HG03342 (cell line): ENCODE measurements at regions not wholly inside any gene's neighbourhood (a gene's known extent, or its start where the extent isn't known, plus 50 kb on each side); places are given as distances from the start of the nearest gene placed in this dataset.
"Not testable (repeated sequence)": the region's sequence is repeated elsewhere in the genome, so short reads cannot be mapped to it uniquely, and the experiment has no call there.

Experiments used
- ATAC-seq: cut with Tn5 transposase; IDR thresholded peaks from one replicate; pipeline ENCODE4 v1.9.1; 2021; ENCODE audit warnings: mild to moderate bottlenecking, moderate library complexity; ENCODE audit not compliant: unreplicated experiment

- ATAC-seq: no peak
These were observed 378.8 kb upstream of the NOCT start for GRCh38 chr4:138636781-138637180.

DNA sequence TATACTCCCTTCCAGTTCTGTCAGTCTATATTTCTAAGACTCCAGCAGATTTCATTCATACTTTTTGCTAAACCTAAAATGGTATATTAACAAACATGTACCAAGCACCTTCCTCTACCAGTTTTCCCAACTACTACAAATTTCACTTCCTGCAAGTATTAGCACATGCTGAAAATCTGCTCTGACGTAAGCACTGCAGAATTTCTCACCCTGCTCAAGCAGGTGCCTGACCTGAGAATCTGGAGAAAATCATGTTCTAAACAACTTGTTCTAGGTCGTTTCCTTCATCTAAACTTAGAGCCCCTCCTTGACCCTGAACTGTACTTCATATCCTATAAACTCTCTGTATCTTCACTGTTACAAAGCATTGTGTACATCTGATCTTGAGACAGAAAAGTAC lies 380.7 kb upstream of the NOCT start:
- ATAC-seq: no peak

- ATAC-seq: no peak
These were observed 382.0 kb upstream of the NOCT start for GRCh38 chr4:138633580-138633904.

DNA sequence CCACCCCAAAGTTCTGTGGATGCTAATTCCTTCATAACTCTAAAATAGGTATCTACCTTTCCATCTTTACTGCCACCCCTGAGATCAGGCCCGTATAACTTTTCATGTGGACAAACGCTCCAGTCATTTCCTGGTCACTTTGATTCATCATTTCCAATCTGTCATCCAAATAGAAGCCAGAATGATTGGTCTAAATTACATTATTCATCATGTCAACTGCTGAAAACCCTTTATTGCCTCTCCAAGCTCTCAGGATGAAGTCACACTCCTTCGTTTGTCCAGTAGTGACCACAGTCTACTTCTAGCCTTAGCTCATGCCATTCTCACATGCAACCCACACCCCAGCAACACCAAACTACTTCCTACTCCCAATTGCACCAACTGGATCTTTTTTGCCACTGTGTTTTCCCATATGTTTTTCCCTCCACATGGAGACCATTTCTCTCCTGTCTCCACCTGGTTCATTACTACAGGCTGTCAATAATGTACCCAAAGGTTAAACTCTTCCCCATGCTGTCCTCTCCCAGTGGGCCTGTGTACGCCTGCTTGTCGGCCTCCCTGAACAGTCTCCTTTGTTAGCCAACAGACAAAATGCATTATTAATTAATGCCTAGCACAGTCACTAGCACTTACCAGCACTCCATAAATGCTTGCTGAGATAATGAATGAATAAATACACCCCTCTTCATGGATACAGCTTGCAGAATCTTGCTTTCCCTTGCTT lies 382.6 kb upstream of the NOCT start:
- ATAC-seq: no peak

DNA sequence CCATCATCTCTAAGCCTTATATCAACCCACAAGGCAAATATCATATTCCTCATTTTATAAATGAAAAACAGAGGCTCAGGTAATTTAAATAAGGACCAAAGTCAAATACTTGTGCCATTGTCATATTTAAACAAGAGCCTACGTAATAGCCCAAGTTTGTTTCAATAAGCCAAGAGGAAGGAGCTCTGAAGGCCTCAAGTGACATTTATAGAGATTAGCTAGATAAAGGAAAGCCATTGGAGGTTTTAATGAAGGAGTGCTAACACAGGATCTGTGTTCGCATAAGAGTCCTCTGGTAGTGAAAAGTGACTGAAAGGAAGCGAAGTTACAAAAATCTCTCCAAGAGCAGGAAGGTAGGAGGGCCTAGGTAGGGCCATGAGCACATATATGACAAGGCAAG lies 384.9 kb upstream of the NOCT start:
- no peak for ATAC-seq

DNA sequence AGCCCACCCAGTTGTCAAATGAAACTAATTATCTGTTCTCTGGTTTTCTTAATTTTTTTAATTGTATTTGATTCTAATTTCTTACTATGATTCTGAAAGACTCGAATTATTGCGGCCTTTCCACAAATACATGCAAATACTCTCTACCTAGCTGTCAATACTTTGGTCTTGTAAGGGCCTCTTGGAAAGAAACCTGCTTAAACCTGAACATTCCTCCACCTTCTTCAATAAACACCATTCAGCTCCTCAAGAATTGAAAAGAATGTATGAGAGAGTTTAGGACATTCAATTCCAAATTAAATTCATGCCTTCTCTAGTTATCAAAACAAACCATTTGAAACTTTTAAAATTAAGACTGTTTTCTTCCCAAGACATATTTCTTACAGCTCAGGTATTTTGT lies 385.9 kb upstream of the NOCT start:
- no peak for ATAC-seq

GRCh38 chr4:138627096-138627495 lies 384.9 kb upstream of the SLC7A11 start:
- no peak for ATAC-seq

DNA sequence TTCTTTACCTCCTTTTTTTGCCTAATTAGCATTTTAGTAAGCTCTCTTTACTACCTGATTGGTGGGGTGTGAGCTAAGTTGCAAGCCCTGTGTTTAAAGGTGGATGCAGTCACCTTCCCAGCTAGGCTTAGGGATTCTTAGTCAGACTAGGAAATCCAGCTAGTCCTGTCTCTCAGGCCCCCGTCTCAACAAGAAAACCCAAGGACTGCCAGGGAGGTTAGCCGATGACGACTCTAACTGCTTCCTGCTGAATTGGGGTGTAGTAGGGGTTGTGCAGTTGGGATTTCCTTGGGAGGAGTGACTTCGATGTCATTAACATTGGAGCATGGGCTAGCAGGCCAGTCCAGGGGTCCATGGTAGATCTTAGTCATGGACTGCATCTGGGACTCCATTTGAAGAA lies 380.2 kb upstream of the SLC7A11 start:
- ATAC-seq: not testable (repeated sequence)

- ATAC-seq: no peak
These were observed 374.6 kb upstream of the SLC7A11 start for GRCh38 chr4:138616775-138617174.

GRCh38 chr4:138614398-138615142 lies 372.4 kb upstream of the SLC7A11 start:
- no peak for ATAC-seq

- no peak for ATAC-seq
These were observed 370.3 kb upstream of the SLC7A11 start for GRCh38 chr4:138612428-138612827.

- ATAC-seq: no peak
These were observed 369.6 kb upstream of the SLC7A11 start for GRCh38 chr4:138611721-138612120.

DNA sequence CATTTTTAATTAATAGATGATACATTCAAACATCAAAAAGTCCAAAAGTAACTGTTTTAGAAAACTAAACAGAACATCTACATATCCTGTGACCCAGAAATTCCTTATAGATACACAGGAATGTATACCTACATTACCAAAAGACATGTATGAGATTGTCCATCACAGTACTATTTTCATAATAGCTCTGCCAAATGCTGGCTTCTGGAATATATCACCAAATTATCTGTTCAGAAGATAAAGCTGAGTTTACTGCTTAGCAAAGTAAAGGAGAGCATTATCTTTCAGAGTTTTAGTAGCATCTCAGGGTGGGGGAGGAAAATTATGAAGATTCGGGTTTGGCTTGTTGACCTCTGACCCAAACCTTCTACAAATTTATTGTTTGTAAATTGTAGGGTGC lies 368.9 kb upstream of the SLC7A11 start:
- ATAC-seq: no peak

DNA sequence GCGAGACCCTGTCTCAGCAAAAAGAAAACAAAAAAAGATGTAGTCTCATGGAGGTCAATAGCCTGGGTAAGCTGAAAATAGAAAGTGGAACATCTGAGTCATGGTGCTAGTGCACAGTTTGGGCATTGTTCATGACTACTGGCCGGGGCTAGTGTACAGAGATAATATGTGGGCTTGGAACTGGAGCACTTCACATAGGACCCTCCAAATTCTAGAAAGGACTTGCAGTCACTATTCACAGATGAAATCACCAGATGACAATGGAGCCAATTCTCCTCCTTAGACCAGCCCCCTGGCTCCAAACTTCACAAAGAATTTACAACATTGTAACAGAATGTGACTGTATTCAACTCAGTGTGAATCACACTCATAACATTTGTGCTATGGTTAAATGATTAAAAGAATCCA lies 367.8 kb upstream of the SLC7A11 start:
- ATAC-seq: peak; percentile 77

DNA sequence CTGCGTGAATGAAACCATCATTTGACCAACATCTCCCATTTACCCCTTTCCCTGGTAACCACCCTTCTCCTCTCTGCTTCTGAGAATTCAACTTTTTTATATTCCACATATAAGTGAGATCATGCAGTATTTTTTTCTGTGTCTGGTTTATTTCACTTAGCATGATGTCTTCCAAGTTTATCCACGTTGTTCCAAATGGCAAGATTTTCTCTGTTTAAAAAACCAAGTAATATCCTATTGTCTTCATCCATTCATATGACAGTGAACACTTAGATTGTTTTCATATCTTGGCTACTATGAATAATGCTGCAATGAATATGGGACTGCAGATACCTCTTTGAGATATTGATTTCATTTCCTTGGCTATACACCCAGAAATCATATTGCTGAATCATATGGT lies 362.4 kb upstream of the SLC7A11 start:
- no peak for ATAC-seq

DNA sequence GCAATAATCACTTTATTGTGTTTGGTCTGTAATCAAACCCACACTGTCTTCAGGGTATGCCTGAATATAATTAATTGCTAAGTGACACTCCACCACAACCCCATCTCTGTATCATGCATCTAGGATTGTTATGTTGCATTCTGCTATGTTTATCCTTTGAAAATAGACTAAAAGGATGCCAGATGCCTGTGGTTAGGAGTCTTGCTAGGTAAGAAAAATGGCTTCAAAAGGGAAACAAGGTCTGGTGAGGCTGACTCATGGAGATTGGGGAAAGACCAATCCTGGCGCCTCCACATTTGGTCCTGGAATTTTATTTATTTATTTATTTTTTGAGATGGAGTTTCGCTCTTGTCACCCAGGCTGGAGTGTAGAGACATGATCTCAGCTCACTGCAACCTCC lies 360.5 kb upstream of the SLC7A11 start:
- no peak for ATAC-seq

- no peak for ATAC-seq
These were observed 357.8 kb upstream of the SLC7A11 start for GRCh38 chr4:138599965-138600364.

- ATAC-seq: no peak
These were observed 356.1 kb upstream of the SLC7A11 start for GRCh38 chr4:138598226-138598625.

DNA sequence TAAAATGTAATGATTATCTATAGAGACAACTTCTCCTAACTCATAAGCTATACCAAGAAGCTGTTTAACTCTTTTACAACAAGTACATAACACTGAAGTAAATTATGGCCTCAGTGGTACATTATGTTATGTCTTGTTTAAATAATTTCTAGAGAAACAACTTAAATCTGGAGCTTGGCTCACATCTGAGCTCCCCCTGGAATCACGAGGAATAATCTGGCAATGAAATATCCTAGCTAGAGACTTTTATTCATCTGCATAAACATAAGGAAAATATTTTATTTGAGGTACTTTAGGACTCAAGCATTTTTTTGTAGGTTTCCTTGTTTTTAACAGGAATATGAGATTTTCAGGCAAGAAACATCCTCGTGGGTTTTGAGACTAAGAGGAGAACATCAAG lies 354.7 kb upstream of the SLC7A11 start:
- no peak for ATAC-seq

GRCh38 chr4:138595731-138596460 lies 353.7 kb upstream of the SLC7A11 start:
- ATAC-seq: no peak

DNA sequence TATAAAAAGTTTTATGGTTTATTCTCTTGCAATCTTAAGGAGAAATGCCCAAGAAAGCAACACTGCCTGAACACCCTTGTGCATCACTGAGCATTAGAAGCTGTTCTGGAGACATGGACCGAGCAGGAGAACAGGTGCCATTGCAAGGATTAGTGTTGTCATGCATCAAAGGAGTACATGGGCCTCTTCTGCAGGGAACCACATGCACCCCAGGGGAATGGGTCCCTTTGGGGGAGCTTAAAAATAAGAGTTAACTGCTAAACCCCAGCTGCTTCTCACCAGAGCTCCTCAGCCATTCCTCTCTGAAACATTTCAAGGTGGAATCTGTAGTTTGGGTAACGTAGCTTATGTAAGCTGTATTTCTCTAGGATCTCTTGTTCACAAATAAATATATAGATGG lies 353.0 kb upstream of the SLC7A11 start:
- ATAC-seq: no peak

DNA sequence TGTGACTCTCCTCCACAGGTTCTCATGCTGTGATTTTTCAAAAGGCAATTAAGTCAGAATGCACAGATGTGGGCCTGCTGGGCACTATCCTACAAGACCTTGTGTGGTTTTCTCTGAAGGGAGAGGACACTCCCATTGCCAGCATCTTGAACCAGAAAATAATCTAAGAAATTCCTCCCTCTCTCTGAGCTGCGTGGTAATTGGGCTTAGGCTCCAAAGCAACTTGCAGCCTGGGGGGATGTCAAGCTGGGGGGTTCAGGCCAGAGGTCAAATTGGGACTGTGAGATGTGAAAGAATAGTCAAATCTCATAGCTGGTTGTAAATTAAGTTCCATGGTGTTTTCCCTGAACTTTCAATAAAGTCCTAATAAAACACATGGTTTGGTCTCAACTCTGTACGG lies 350.6 kb upstream of the SLC7A11 start:
- ATAC-seq: no peak
